ENCODE measurements at regions not wholly inside any gene's neighbourhood (a gene's known extent, or its start where the extent isn't known, plus 50 kb on each side); places are given as distances from the start of the nearest gene placed in this dataset.

DNA sequence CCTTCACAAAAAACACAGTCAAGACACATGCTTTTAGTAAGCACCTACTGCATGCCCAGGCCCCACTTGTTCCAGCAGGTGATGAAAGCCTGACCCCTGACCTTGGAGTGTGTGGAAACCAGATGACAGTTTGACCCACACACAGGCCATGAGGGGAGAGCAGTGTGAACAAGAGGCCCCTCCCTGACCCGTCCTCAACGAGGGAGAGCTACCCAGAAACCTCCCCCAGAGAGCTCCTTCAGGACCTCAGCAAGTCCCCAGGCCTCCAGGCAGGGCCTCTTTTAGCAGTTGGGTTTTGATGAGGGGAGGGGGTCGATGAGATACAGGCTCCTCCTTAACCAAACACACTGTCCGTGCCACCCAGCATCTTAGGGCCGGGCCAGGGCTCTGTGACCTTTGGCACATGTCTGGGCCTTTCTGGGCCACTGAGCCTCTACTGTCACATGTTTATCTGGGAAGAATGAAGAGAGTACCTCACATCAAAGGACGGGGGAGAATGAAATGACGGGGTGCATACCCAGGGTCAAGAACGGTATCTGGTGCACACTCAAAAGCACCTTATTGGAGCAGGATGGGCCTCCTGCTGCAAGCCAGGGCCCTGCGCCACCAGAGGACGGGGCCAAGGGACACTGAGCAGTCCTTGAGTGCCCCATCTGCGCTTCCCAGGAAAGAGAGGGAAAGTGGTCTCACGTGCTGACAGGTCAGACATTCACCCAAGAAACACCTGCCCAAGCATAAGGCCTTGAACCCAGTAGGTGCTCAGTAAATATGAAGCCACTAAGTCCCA lies 202.6 kb upstream of the ZMIZ1 start:
- DNase-seq (ENCODE audit: extremely low spot score), result no peak
- POLR2A ChIA-PET, result no interaction called here
- TF ChIP-seq L3MBTL2 (conservative IDR thresholded peaks at IDR 0.05), result no peak
- CTCF ChIA-PET, result no interaction called here

GRCh38 chr10:78866731-78867554 lies 201.8 kb upstream of the ZMIZ1 start:
- TF ChIP-seq SUZ12 (IDR thresholded peaks at IDR 0.05), result no peak
- no peak for TF ChIP-seq PKNOX1 (IDR thresholded peaks at IDR 0.05)
- TF ChIP-seq BHLHE40 (IDR thresholded peaks at IDR 0.05; ENCODE audit: borderline replicate concordance), result no peak
- TF ChIP-seq FOXM1 (IDR thresholded peaks at IDR 0.05; ENCODE audit: borderline replicate concordance), result no peak
- TF ChIP-seq L3MBTL2 (conservative IDR thresholded peaks at IDR 0.05), result no peak
- TF ChIP-seq CTBP1 (IDR thresholded peaks at IDR 0.05; ENCODE audit: borderline replicate concordance), result no peak
- no peak for TF ChIP-seq HDGF (IDR thresholded peaks at IDR 0.05; ENCODE audit: borderline replicate concordance)
- no peak for TF ChIP-seq TARDBP (IDR thresholded peaks at IDR 0.05)
- TF ChIP-seq FOXA1 (IDR thresholded peaks at IDR 0.05), result no peak
- no peak for TF ChIP-seq NFRKB (IDR thresholded peaks at IDR 0.05)
- no peak for TF ChIP-seq ZNF384 (IDR thresholded peaks at IDR 0.05)
- TF ChIP-seq LEF1 (IDR thresholded peaks at IDR 0.05; ENCODE audit: borderline replicate concordance), result no peak
- no peak for TF ChIP-seq ARNT (IDR thresholded peaks at IDR 0.05)
- no peak for TF ChIP-seq ELF4 (IDR thresholded peaks at IDR 0.05)
- TF ChIP-seq FOXK2 (IDR thresholded peaks at IDR 0.05), result no peak
- TF ChIP-seq SP1 (IDR thresholded peaks at IDR 0.05), result no peak
- ChIA-PET CTCF (no interaction called here), POLR2A (no interaction called here)
- DNase-seq (ENCODE audit: extremely low spot score), result no peak

- TF ChIP-seq TARDBP (IDR thresholded peaks at IDR 0.05) (no peak), BHLHE40 (IDR thresholded peaks at IDR 0.05; ENCODE audit: borderline replicate concordance) (no peak), LEF1 (IDR thresholded peaks at IDR 0.05; ENCODE audit: borderline replicate concordance) (no peak), ELF4 (IDR thresholded peaks at IDR 0.05) (no peak)
- ChIA-PET POLR2A (no interaction called here), CTCF (interaction anchor here (0.6 kb wide), 1 partner anchor 77 kb away, joined by 3 read pairs; no protein-coding TSS in a partner anchor)
- no peak for DNase-seq (ENCODE audit: extremely low spot score)
These were observed 201.2 kb upstream of the ZMIZ1 start for GRCh38 chr10:78867555-78867939.

DNA sequence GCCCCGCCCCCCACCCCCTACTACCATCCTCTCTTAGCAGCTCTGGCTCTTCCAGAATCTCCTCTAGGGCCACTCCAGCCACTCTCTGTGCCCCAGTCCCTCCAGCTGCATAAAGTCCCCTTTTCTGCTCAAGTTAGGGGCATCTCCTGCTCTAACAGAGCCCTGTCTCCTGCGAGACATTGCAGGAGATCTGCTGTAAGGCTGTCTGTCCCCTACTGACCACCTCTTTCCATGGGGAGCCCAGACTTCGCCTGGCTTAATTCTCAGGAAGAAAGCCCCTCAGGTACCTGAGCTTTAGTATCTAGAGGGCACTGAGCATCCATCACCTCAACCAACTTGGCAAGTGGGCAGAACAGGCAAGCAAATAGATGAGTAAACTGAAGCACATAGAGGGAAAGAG lies 200.7 kb upstream of the ZMIZ1 start:
- no peak for DNase-seq (ENCODE audit: extremely low spot score)
- CTCF ChIA-PET, result interaction anchor here (0.6 kb wide), 1 partner anchor 78 kb away, joined by 3 read pairs; no protein-coding TSS in a partner anchor
- TF ChIP-seq FOXA1 (IDR thresholded peaks at IDR 0.05), result no peak
- TF ChIP-seq PKNOX1 (IDR thresholded peaks at IDR 0.05), result no peak
- TF ChIP-seq SP1 (IDR thresholded peaks at IDR 0.05), result no peak
- TF ChIP-seq NFRKB (IDR thresholded peaks at IDR 0.05), result no peak
- TF ChIP-seq ARNT (IDR thresholded peaks at IDR 0.05), result no peak
- TF ChIP-seq FOXM1 (IDR thresholded peaks at IDR 0.05; ENCODE audit: borderline replicate concordance), result no peak
- TF ChIP-seq SUZ12 (IDR thresholded peaks at IDR 0.05), result no peak
- TF ChIP-seq ELF4 (IDR thresholded peaks at IDR 0.05), result no peak
- TF ChIP-seq BHLHE40 (IDR thresholded peaks at IDR 0.05; ENCODE audit: borderline replicate concordance), result no peak
- no peak for TF ChIP-seq TARDBP (IDR thresholded peaks at IDR 0.05)
- TF ChIP-seq HDGF (IDR thresholded peaks at IDR 0.05; ENCODE audit: borderline replicate concordance), result no peak
- TF ChIP-seq FOXK2 (IDR thresholded peaks at IDR 0.05), result no peak
- TF ChIP-seq L3MBTL2 (conservative IDR thresholded peaks at IDR 0.05), result no peak
- no peak for TF ChIP-seq LEF1 (IDR thresholded peaks at IDR 0.05; ENCODE audit: borderline replicate concordance)
- TF ChIP-seq ZNF384 (IDR thresholded peaks at IDR 0.05), result no peak
- no peak for TF ChIP-seq CTBP1 (IDR thresholded peaks at IDR 0.05; ENCODE audit: borderline replicate concordance)
- POLR2A ChIA-PET, result no interaction called here

DNA sequence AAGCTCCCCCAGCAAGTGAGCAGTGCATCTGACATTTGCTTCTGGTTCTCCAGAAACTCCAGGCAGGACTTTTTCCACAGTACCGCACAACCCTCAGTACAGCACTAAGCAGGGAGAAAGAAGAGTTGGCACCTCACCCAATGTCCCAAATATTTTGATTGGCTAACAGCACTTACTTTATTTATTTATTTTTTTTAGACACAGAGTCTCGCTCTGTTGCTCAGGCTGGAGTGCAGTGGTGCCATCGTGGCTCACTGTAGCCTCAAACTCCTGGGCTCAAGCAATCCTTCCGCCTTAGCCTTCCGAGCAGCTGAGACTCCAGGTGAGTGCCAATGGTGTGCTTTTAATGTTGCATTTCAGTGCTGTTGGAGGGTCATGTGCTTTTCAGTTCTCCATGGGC lies 200.3 kb upstream of the ZMIZ1 start:
- ChIA-PET POLR2A (no interaction called here), CTCF (no interaction called here)
- no peak for DNase-seq (ENCODE audit: extremely low spot score)
- TF ChIP-seq HDGF (IDR thresholded peaks at IDR 0.05; ENCODE audit: borderline replicate concordance) (no peak), ZNF384 (IDR thresholded peaks at IDR 0.05) (no peak), LEF1 (IDR thresholded peaks at IDR 0.05; ENCODE audit: borderline replicate concordance) (no peak), NFRKB (IDR thresholded peaks at IDR 0.05) (no peak), ARNT (IDR thresholded peaks at IDR 0.05) (no peak), BHLHE40 (IDR thresholded peaks at IDR 0.05; ENCODE audit: borderline replicate concordance) (no peak), SUZ12 (IDR thresholded peaks at IDR 0.05) (no peak), FOXA1 (IDR thresholded peaks at IDR 0.05) (no peak), CTBP1 (IDR thresholded peaks at IDR 0.05; ENCODE audit: borderline replicate concordance) (no peak), FOXM1 (IDR thresholded peaks at IDR 0.05; ENCODE audit: borderline replicate concordance) (no peak), PKNOX1 (IDR thresholded peaks at IDR 0.05) (no peak)

GRCh38 chr10:78868861-78869260 lies 199.9 kb upstream of the ZMIZ1 start:
- ChIA-PET CTCF (no interaction called here), POLR2A (no interaction called here)
- TF ChIP-seq FOXM1 (IDR thresholded peaks at IDR 0.05; ENCODE audit: borderline replicate concordance) (no peak), SUZ12 (IDR thresholded peaks at IDR 0.05) (no peak)

More at GRCh38 chr10:78868861-78869260, 199.9 kb upstream of the ZMIZ1 start:
- DNase-seq (ENCODE audit: extremely low spot score), result no peak

Measured in HEK293T (cell line).